HUES48 (cell line): ENCODE measurements at regions not wholly inside any gene's neighbourhood (a gene's known extent, or its start where the extent isn't known, plus 50 kb on each side); places are given as distances from the start of the nearest gene placed in this dataset.

ENCODE experiments used
- H3K27ac ChIP-seq: one replicate; pipeline ENCODE4 v1.7.0; 2013; ENCODE audit warnings: low read depth, low read length, inconsistent platforms
- H3K27me3 ChIP-seq: 2 replicates; pipeline ENCODE4 v1.6.1; 2013; ENCODE audit warnings: mild to moderate bottlenecking, low read length; ENCODE audit not compliant: control insufficient read depth, insufficient read depth
- H3K36me3 ChIP-seq: 2 replicates; pipeline ENCODE4 v1.6.1; 2013; ENCODE audit warnings: low read length; ENCODE audit not compliant: control insufficient read depth, insufficient read depth
- H3K4me1 ChIP-seq: 2 replicates; pipeline ENCODE4 v1.6.1; 2013; ENCODE audit warnings: mild to moderate bottlenecking, low read length; ENCODE audit not compliant: control insufficient read depth, insufficient read depth
- H3K4me3 ChIP-seq: 2 replicates; pipeline ENCODE4 v1.5.1; 2013; ENCODE audit warnings: mild to moderate bottlenecking, low read depth, low read length
- H3K9ac ChIP-seq: 2 replicates; pipeline ENCODE4 v1.6.1; 2013; ENCODE audit warnings: mild to moderate bottlenecking, low read depth, low read length, moderate library complexity
- H3K9me3 ChIP-seq: 2 replicates; pipeline ENCODE4 v1.6.1; 2013; ENCODE audit warnings: low read length; ENCODE audit not compliant: control insufficient read depth, insufficient read depth

DNA sequence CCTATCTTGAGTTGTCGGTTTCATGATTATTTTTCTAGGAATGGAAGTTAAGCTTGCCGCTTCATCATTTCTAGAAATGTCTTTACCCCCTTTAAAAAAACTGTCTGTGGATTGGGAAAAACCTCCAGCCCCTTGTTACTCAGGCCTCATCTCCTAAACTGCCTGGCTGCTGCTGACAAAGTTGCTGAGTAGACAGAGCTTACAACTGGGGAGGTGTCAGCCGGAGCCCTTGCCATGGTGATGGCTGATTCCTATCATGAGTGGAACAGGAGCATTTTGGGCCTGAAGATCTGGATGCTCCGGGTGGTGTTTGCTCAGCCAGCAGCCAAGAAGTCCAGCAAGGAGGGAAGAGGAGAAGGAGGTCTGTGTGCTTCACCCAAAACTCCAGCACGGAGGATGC lies 243.3 kb downstream of the ENGASE start:
- H3K4me1 ChIP-seq: peaks cover 5% of the 10 kb centered on the region; the same call in 1 of the 2 replicates
- no peaks in the 10 kb centered on the region for H3K9me3 ChIP-seq
- H3K36me3 ChIP-seq: no peaks in the 10 kb centered on the region
- H3K4me3 ChIP-seq: no peak overlapping the region
- no peak overlapping the region for H3K27ac ChIP-seq
- no peaks in the 10 kb centered on the region for H3K27me3 ChIP-seq
- H3K9ac ChIP-seq: no peak overlapping the region

DNA sequence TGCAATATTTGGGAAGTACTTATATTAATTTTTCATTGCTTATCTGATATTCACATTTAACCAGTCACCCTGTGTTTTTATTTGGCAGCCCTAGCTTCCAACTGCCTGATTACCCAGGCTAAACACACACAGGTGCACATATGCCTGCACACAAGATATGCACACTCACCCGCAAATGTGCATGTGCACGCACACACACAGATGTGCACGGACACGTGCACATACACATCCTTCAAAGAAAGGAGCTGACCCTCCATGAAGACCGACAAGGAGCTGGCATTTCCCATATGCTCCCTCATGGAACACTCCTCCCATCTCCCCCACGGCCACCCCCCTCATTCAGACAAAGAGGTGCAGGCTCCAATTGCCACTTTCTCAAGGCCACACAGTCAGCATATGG lies 242.2 kb downstream of the ENGASE start:
- Histone ChIP-seq H3K4me1 (peaks cover 5% of the 10 kb centered on the region; the same call in 1 of the 2 replicates), H3K36me3 (no peaks in the 10 kb centered on the region), H3K4me3 (no peak overlapping the region), H3K9ac (no peak overlapping the region), H3K27me3 (no peaks in the 10 kb centered on the region), H3K27ac (no peak overlapping the region), H3K9me3 (no peaks in the 10 kb centered on the region)

DNA sequence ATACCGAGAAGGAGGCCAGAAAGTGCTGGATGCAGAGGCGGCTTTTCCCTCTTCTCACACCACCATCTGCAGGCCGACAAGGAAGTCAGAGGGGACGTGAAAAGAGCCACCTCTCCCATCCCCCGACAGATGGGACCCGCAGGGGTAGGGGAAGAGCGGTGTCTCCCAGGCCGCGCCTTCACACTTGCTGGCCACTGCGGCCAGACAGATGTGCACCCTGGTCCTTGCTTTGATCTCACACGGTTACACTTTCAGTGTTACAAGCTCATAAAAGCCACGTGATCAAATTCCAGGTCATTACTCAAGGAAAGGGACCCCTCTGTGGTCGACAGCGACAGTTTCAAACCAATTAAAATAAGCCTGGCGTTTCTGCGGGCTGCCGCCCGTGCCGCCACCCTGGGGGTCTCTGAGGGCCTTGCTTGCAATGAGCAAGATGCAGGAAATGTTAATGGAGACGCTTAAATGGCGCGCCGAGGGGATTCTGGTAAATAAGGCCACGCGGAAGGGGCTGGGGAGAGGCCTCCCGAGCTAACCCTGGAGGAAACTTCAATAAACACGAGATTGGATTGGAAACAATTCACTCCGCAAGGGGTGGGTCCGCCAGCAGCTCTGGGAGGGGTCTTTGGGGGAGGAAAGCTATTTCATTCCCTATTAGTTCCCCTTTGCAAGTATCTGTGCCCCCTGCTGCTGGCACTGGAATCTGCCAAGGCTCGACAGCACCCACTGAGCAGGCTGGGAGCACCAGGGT lies 240.9 kb downstream of the ENGASE start:
- no peak overlapping the region for H3K4me3 ChIP-seq
- H3K36me3 ChIP-seq: no peaks in the 10 kb centered on the region
- H3K27ac ChIP-seq: no peak overlapping the region
- no peaks in the 10 kb centered on the region for H3K9me3 ChIP-seq
- no peaks in the 10 kb centered on the region for H3K27me3 ChIP-seq
- no peak overlapping the region for H3K9ac ChIP-seq
- peaks cover 5% of the 10 kb centered on the region; the same call in 1 of the 2 replicates for H3K4me1 ChIP-seq

DNA sequence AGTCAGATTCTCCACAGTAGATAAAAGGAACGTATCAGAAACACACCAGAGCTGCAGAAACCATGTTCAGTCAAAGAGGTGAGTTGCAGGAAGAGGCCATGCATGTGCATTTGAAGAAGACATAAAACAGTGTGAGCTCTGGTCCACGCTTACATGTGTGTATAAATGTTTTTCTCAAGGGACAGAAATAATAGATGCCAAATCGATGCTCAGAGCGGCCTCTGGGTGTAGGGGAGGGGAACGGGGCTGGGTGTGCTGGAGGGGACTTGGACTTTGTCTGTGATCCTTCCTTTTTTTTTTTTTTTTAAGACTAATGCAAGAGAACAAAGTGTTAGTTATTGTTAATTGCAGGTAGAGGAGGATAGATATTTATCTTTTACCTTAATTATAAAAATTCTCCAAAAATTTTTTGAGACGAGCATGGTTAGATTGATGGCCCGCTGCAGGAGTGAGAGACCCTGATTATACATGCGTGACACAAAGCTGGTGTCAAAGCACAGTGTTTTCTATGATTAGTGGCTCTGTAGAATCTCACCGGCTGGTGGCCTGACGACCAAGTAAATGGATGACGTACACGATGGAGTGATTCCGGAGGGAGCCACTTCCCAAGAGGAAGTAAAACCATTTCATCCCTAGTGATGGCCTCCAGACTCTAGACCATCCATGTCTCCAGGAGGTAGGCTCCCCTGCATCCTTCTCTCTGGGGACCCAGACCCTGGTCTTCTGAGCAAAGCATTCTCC lies 240.2 kb downstream of the ENGASE start:
- Histone ChIP-seq H3K27ac (no peak overlapping the region), H3K9me3 (no peaks in the 10 kb centered on the region), H3K36me3 (no peaks in the 10 kb centered on the region), H3K27me3 (no peaks in the 10 kb centered on the region), H3K9ac (no peak overlapping the region), H3K4me1 (peaks cover 5% of the 10 kb centered on the region; the same call in 1 of the 2 replicates), H3K4me3 (no peak overlapping the region)

DNA sequence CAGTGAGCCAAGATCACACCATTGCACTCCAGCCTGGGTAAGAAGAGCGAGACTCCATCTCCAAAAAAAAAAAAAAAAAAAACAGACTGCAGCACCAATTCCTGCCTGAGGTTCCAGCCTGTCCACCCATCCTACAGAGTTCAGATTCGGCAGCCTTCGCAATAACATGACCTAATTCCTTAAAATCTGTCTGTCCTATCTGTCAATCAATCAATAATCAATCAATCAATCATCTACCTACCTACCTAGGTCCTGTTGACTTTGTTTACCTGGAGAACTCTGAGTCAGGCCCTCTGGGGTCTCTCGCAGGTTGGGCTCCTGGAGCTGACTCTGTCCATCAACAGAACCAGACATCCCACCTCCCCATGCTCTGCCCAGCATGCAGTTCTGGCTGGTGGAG lies 236.7 kb downstream of the ENGASE start:
- H3K4me3 ChIP-seq: no peak overlapping the region
- no peaks in the 10 kb centered on the region for H3K36me3 ChIP-seq
- no peak overlapping the region for H3K9ac ChIP-seq
- no peaks in the 10 kb centered on the region for H3K9me3 ChIP-seq
- H3K27me3 ChIP-seq: no peaks in the 10 kb centered on the region
- no peak overlapping the region for H3K27ac ChIP-seq
- peaks cover 5% of the 10 kb centered on the region; the same call in 1 of the 2 replicates for H3K4me1 ChIP-seq

DNA sequence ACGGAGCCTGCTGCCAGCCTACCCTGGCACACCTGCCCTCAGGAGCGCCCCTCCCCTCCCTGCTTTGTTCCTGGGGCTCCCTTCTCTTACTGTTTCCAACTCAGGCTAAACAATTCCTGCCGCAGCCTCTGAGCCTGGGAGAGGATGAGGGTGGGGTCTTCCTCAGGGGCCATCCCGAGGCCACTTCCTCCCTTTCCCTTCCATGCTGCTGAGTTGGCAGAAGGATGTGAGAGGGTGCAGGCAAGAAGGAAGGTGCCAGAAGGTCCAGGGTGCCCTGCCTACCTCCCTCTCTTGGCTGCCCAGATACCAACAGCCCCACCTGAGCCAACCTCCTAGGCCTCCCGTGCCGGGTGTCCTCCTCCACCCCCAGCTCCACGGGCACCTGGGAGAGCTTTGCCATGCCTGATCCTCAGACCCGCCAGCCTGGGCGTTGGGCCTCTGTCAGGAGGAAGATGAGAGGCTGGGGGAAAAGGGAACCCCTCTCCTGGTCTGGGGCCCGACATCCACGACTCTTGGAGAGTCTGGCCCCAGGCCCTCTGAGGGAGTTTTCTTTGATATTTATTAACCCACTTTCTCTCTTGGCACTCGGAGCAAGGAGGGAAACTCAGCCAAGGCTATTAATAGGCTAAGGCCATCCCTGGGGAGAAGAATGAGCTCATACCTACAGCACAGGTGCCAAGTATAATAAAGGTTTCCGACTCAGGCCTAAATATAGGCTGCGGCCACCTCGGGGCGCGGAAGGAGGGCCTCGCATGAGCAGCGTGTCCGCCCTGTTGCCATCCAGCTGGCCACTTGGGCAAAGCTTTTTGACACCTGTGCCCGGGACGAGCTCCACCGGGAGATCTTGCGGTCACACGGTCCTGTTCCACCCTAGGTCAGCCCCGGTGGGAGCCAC lies 232.0 kb downstream of the ENGASE start:
- Histone ChIP-seq H3K9me3 (no peaks in the 10 kb centered on the region), H3K36me3 (no peaks in the 10 kb centered on the region), H3K27me3 (no peaks in the 10 kb centered on the region), H3K4me3 (no peak overlapping the region), H3K27ac (no peak overlapping the region), H3K9ac (no peak overlapping the region), H3K4me1 (no peaks in the 10 kb centered on the region)

DNA sequence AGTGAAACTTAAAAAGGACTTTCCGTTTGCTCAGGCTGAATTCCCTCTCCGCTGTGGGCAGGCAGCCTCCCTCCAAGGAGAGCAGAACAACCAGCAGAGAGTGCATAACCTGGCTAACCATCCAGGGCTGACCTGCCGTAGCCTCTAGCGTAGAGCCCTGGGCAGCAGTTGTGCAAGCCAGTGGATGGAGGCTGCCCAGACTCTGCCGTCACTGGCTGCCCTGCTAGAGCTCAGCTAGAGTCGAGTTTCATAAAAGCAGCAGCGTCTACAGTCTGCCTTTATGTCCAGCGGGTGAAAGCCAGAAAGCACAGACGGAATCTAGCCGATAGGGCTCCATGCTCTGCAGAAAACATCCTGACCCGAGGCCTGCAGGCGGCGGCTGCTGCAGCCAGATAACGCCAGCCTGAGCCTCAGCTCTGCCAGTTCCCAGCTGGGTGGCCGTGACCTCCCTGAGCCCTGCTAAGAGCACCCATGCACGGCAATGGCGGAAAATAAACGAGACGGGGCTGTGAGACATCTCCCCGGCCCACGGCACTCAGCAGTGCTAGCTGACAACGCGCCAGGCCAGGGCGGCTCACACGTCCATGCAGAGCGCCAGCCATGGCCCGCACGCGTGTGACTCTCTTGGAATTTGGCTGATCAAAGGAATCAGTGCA lies 231.3 kb downstream of the ENGASE start:
- Histone ChIP-seq H3K4me3 (no peak overlapping the region), H3K4me1 (no peaks in the 10 kb centered on the region), H3K9me3 (no peaks in the 10 kb centered on the region), H3K9ac (no peak overlapping the region), H3K36me3 (no peaks in the 10 kb centered on the region), H3K27ac (no peak overlapping the region), H3K27me3 (no peaks in the 10 kb centered on the region)

DNA sequence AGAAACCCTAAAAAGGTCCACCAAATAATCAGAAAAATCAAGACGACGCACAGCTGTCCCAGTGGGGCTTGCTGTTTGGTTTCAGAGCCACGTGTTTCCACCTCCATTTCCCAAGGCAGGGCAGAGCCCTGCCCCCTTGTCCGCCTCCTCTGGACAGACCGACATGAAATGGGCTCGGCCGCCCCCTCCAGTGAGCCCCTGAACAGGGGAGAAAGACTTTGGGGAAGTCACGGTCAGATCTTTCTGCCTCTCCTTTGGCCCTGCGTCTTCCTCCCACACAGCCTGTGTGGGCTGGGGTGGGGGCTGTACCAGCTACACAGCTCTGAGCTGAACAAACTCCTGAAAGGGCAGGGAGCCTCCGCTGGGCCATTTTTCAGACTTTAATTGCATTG lies 230.7 kb downstream of the ENGASE start:
- no peaks in the 10 kb centered on the region for H3K27me3 ChIP-seq
- no peaks in the 10 kb centered on the region for H3K36me3 ChIP-seq
- H3K4me1 ChIP-seq: no peaks in the 10 kb centered on the region
- H3K9ac ChIP-seq: no peak overlapping the region
- no peaks in the 10 kb centered on the region for H3K9me3 ChIP-seq
- H3K27ac ChIP-seq: no peak overlapping the region
- no peak overlapping the region for H3K4me3 ChIP-seq

DNA sequence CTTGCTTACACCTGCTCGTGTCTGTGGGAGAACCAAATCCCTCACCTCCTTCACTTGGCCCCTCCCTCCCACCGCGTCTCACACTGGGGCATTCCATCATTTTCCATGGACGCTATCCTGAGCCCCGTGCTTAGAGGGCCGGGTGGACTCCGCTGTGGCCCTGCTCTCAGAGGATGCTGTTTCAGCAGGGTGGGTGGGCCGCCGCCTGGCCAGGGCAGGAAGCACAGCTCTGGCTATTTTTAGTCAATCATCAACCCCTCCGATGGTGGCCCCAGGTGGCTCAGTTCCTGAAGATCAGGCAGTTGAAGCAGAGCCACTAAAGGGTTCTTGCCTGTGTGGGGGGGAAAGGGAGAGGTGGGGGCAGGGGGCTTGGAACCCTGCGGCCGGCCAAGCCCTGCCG lies 230.3 kb downstream of the ENGASE start:
- H3K36me3 ChIP-seq: no peaks in the 10 kb centered on the region
- H3K4me1 ChIP-seq: no peaks in the 10 kb centered on the region
- no peaks in the 10 kb centered on the region for H3K9me3 ChIP-seq
- no peak overlapping the region for H3K4me3 ChIP-seq
- H3K27me3 ChIP-seq: no peaks in the 10 kb centered on the region
- H3K27ac ChIP-seq: no peak overlapping the region
- no peak overlapping the region for H3K9ac ChIP-seq

DNA sequence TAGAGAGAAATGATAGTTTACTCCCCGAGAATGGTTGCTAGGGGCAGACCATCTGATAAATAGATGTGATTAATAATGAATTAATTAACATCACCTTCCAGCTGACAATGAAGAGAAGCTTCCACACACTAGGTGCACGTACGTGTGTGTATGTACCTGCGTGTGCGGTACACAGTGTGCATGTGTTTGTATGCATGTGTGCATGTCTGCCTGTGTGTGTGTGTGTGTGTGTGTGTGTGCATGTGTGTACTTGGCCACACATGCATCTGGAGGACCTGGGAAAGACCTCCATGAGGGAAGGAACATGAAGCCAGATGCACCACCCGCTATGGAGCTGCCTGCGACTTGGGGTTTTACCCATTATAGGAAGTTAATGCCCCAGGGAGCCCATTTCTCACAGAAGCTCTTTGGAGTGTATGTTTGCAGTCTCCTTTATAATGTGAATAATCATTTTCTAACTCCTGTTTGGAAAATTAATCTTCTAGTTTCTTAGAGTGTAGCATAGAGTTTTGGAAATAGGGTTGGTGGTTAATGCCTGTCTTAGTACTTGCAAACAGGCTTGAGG lies 229.1 kb downstream of the ENGASE start:
- Histone ChIP-seq H3K9me3 (no peaks in the 10 kb centered on the region), H3K9ac (no peak overlapping the region), H3K27ac (no peak overlapping the region), H3K36me3 (no peaks in the 10 kb centered on the region), H3K27me3 (no peaks in the 10 kb centered on the region), H3K4me3 (no peak overlapping the region), H3K4me1 (no peaks in the 10 kb centered on the region)
